ENCODE measurements at regions not wholly inside any gene's neighbourhood (a gene's known extent, or its start where the extent isn't known, plus 50 kb on each side); places are given as distances from the start of the nearest gene placed in this dataset.

- TF ChIP-seq REST (IDR thresholded peaks at IDR 0.05; ENCODE audit: unreplicated experiment): no peak
- TF ChIP-seq ZNF114 (CRISPR knock-in tag; IDR thresholded peaks at IDR 0.05): no peak
- TF ChIP-seq ETS1 (IDR thresholded peaks at IDR 0.05): no peak
- no peak for TF ChIP-seq JUNB (IDR thresholded peaks at IDR 0.05; ENCODE audit: unreplicated experiment)
- TF ChIP-seq ZNF331 (CRISPR knock-in tag; IDR thresholded peaks at IDR 0.05; ENCODE audit: low read depth): no peak
- no peak for TF ChIP-seq STAT1 (IDR thresholded peaks at IDR 0.05; ENCODE audit: unreplicated experiment)
- no peak for TF ChIP-seq CREB1 (CRISPR knock-in tag; IDR thresholded peaks at IDR 0.05; ENCODE audit: low read depth)
Observed at GRCh38 chr2:216925006-216925405, 65.1 kb upstream of the TNP1 start (continued).

- Histone ChIP-seq H3K27ac (ENCODE audit: low read depth) (no peak overlapping the region), H3K79me2 (replicated peaks; ENCODE audit: insufficient read depth) (no peaks in the 10 kb centered on the region), H3K36me3 (ENCODE audit: insufficient read depth) (no peaks in the 10 kb centered on the region), H3K4me3 (no peak overlapping the region), H3K27me3 (ENCODE audit: insufficient read depth) (no peaks in the 10 kb centered on the region), H3K4me1 (ENCODE audit: insufficient read depth) (peaks cover 7% of the 10 kb centered on the region; the same call in 1 of the 2 replicates), H3F3A (replicated peaks; ENCODE audit: low read depth) (no peaks in the 10 kb centered on the region), H3K9me2 (ENCODE audit: insufficient read depth) (no peaks in the 10 kb centered on the region), H3K4me2 (no peak overlapping the region), H2AFZ (no peak overlapping the region), H4K20me1 (replicated peaks; ENCODE audit: insufficient read depth) (no peaks in the 10 kb centered on the region; the same call in 1 of the 2 replicates)
- Mint-ChIP-seq H3K9me3 (no peaks in the 10 kb centered on the region), H3K4me3 (no peak overlapping the region), H3K27me3 (ENCODE audit: insufficient read depth, low read depth, poor library complexity) (no peaks in the 10 kb centered on the region), H3K4me1 (peaks cover 17% of the 10 kb centered on the region), H3K27ac (no peak overlapping the region), H3K36me3 (ENCODE audit: low read depth) (no peaks in the 10 kb centered on the region)
- no peak for ATAC-seq
- no peak for DNase-seq (ENCODE audit: low spot score)
- TF ChIP-seq STAT1 (IDR thresholded peaks at IDR 0.05; ENCODE audit: unreplicated experiment): no peak
- no peak for TF ChIP-seq ZNF114 (CRISPR knock-in tag; IDR thresholded peaks at IDR 0.05)
- no peak for TF ChIP-seq CREB1 (CRISPR knock-in tag; IDR thresholded peaks at IDR 0.05; ENCODE audit: low read depth)
- no peak for TF ChIP-seq JUNB (IDR thresholded peaks at IDR 0.05; ENCODE audit: unreplicated experiment)
- TF ChIP-seq EZH2phosphoT487 (IDR thresholded peaks at IDR 0.05; ENCODE audit: unreplicated experiment): no peak
- TF ChIP-seq POLR2AphosphoS5 (IDR thresholded peaks at IDR 0.05; ENCODE audit: low read depth): no peak
- no peak for TF ChIP-seq ETS1 (IDR thresholded peaks at IDR 0.05)
- TF ChIP-seq ZNF462 (CRISPR knock-in tag; IDR thresholded peaks at IDR 0.05): no peak
- TF ChIP-seq EZH2 (IDR thresholded peaks at IDR 0.05; ENCODE audit: low read depth, unreplicated experiment): no peak
Observed at GRCh38 chr2:216923706-216924105, 63.8 kb upstream of the TNP1 start.
